T-helper 2 cell treated with Interferon-gamma antibody and Interleukin-4, amounts not matched to agents 5 μg/mL and 100 μg/mL, for 36 hours (primary cell): ENCODE measurements at regions not wholly inside any gene's neighbourhood (a gene's known extent, or its start where the extent isn't known, plus 50 kb on each side); places are given as distances from the start of the nearest gene placed in this dataset.
"Not testable (repeated sequence)": the region's sequence is repeated elsewhere in the genome, so short reads cannot be mapped to it uniquely, and the experiment has no call there.

Experiments used
- DNase-seq: peaks from one replicate; pipeline ENCODE4 v3.0.0; 2021; ENCODE audit warnings: low spot score
- H3K27ac Mint-ChIP-seq: one replicate; pipeline ENCODE4 v1.8.0; 2021; ENCODE audit warnings: mild to moderate bottlenecking, mixed read lengths
- H3K27me3 Mint-ChIP-seq: one replicate; pipeline ENCODE4 v1.8.0; 2021; ENCODE audit warnings: low read depth, mixed read lengths
- H3K36me3 Mint-ChIP-seq: one replicate; pipeline ENCODE4 v1.8.0; 2021; ENCODE audit warnings: low read depth, mixed read lengths
- H3K4me1 Mint-ChIP-seq: one replicate; pipeline ENCODE4 v1.8.0; 2021; ENCODE audit warnings: low read depth, mixed read lengths
- H3K4me3 Mint-ChIP-seq: one replicate; pipeline ENCODE4 v1.8.0; 2022; ENCODE audit warnings: mild to moderate bottlenecking, moderate library complexity, mixed read lengths
- H3K9me3 Mint-ChIP-seq: one replicate; pipeline ENCODE4 v1.8.0; 2021; ENCODE audit warnings: mixed read lengths

DNA sequence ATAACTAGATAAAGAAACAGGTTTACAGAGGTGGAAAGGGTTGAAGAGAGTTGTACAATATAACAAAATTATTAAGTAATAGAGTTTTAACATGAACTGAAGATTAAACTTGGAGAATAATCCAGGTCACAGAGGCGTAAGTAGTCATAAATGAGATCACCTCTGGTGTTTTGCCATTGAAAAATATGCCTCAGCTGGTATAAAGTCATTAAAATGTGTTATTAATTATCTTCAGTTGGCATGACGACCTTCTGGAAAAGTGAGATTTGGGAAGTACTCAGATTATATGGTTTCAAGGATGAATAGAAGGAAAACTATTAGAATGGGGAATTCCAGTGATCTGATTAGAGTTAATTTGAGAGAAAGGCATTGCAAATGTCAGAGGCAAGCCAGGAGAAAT lies 237.5 kb upstream of the ANXA10 start:
- no peaks in the 10 kb centered on the region for H3K27me3 Mint-ChIP-seq
- H3K4me1 Mint-ChIP-seq = no peaks in the 10 kb centered on the region
- no peak overlapping the region for H3K4me3 Mint-ChIP-seq
- no peaks in the 10 kb centered on the region for H3K9me3 Mint-ChIP-seq
- no peaks in the 10 kb centered on the region for H3K36me3 Mint-ChIP-seq
- no peak for DNase-seq
- H3K27ac Mint-ChIP-seq = no peak overlapping the region

DNA sequence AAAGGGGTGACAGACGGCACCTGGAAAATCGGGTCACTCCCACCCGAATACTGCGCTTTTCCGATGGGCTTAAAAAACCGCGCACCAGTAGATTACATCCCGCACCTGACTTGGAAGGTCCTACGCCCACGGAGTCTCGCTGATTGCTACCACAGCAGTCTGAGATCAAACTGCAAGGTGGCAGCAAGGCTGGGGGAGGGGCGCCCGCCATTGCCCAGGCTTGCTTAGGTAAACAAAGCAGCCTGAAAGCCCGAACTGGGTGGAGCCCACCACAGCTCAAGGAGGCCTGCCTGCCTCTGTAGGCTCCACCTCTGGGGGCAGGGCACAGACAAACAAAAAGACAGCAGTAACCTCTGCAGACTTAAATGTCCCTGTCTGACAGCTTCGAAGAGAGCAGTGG lies 234.2 kb upstream of the ANXA10 start:
- not testable (repeated sequence) for H3K9me3 Mint-ChIP-seq, DNase-seq, H3K27ac Mint-ChIP-seq, H3K36me3 Mint-ChIP-seq, H3K27me3 Mint-ChIP-seq, H3K4me1 Mint-ChIP-seq, H3K4me3 Mint-ChIP-seq

- Mint-ChIP-seq H3K9me3 (no peaks in the 10 kb centered on the region), H3K4me3 (no peak overlapping the region), H3K4me1 (no peaks in the 10 kb centered on the region), H3K36me3 (no peaks in the 10 kb centered on the region), H3K27me3 (no peaks in the 10 kb centered on the region), H3K27ac (no peak overlapping the region)
- no peak for DNase-seq
Measured at GRCh38 chr4:167867191-167867590, 225.1 kb upstream of the ANXA10 start.

DNA sequence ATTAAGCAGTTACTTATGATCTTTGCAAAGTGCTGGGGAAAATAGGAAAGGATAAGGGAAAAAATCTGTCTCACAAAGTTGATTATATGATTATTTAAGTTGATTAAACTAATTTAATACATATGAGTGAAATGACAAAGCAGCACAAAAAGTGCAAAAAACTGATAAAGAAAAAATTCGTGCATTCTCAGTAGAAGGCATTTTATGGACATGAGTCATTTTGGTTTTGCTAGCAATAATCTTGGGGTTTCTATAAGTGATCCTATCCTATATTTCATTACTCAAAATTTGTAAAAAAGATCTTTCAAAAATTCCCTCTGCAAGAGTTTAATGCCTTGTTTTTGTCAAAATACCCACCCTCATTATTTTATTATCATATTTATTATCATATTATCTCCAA lies 224.2 kb upstream of the ANXA10 start:
- Mint-ChIP-seq H3K27ac (no peak overlapping the region), H3K9me3 (no peaks in the 10 kb centered on the region), H3K4me1 (no peaks in the 10 kb centered on the region), H3K4me3 (no peak overlapping the region), H3K36me3 (no peaks in the 10 kb centered on the region), H3K27me3 (no peaks in the 10 kb centered on the region)
- DNase-seq = no peak

GRCh38 chr4:167873496-167873895 lies 218.8 kb upstream of the ANXA10 start:
- H3K4me3 Mint-ChIP-seq = no peak overlapping the region
- H3K27me3 Mint-ChIP-seq = no peaks in the 10 kb centered on the region
- no peak overlapping the region for H3K27ac Mint-ChIP-seq
- no peaks in the 10 kb centered on the region for H3K4me1 Mint-ChIP-seq
- no peaks in the 10 kb centered on the region for H3K9me3 Mint-ChIP-seq
- H3K36me3 Mint-ChIP-seq = no peaks in the 10 kb centered on the region
- DNase-seq = no peak

DNA sequence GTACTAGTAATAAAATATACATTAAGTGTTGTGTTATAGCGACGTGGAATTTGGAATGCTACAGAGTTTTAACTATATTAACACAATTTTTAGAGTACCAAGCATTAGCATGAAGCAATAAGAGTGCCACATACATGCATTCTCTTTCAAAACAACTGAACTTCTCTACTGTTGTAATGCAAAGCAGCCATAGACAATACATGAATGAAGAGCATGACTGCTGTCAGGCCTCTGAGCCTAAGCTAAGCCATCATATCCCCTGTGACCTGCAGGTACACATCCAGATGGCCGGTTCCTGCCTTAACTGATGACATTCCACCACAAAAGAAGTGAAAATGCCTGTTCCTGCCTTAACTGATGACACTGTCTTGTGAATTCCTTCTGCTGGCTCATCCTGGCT lies 216.2 kb upstream of the ANXA10 start:
- not testable (repeated sequence) for H3K36me3 Mint-ChIP-seq, H3K27ac Mint-ChIP-seq, H3K27me3 Mint-ChIP-seq, H3K4me3 Mint-ChIP-seq, DNase-seq, H3K4me1 Mint-ChIP-seq, H3K9me3 Mint-ChIP-seq

- H3K27ac Mint-ChIP-seq, H3K4me3 Mint-ChIP-seq, H3K36me3 Mint-ChIP-seq, H3K4me1 Mint-ChIP-seq, H3K9me3 Mint-ChIP-seq, DNase-seq, H3K27me3 Mint-ChIP-seq: not testable (repeated sequence)
Measured at GRCh38 chr4:167877826-167878225, 214.5 kb upstream of the ANXA10 start.

GRCh38 chr4:167883266-167883665 lies 209.1 kb upstream of the ANXA10 start:
- H3K27me3 Mint-ChIP-seq = no peaks in the 10 kb centered on the region
- H3K9me3 Mint-ChIP-seq = peaks cover 4% of the 10 kb centered on the region
- no peaks in the 10 kb centered on the region for H3K36me3 Mint-ChIP-seq
- H3K4me1 Mint-ChIP-seq = no peaks in the 10 kb centered on the region
- H3K4me3 Mint-ChIP-seq = no peak overlapping the region
- no peak overlapping the region for H3K27ac Mint-ChIP-seq
- no peak for DNase-seq

DNA sequence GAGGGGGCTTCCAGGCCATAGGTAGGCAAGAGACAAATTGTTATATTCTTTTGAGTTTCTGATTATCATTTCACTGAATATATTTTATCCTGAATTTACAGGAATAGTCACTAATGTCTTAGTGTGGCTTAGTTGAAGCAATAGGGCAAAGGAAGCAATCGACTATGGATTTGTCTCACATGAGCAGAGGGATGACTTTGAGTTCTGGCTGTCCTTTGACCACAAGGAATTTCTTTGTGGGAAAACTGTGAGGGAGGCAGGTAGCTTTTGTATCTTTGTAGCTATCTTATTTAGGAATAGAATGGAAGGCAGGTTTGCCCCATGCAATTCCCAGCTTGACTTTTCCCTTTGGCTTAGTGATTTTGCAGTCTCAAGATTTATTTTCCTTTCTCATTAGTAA lies 207.3 kb upstream of the ANXA10 start:
- Mint-ChIP-seq H3K36me3 (no peaks in the 10 kb centered on the region), H3K27me3 (no peaks in the 10 kb centered on the region), H3K27ac (no peak overlapping the region), H3K4me1 (no peaks in the 10 kb centered on the region), H3K4me3 (no peak overlapping the region), H3K9me3 (peaks cover 4% of the 10 kb centered on the region)
- no peak for DNase-seq

- no peaks in the 10 kb centered on the region for H3K36me3 Mint-ChIP-seq
- H3K27me3 Mint-ChIP-seq = no peaks in the 10 kb centered on the region
- no peak overlapping the region for H3K27ac Mint-ChIP-seq
- no peak for DNase-seq
- H3K4me3 Mint-ChIP-seq = no peak overlapping the region
- H3K4me1 Mint-ChIP-seq = no peaks in the 10 kb centered on the region
- H3K9me3 Mint-ChIP-seq = peaks cover 4% of the 10 kb centered on the region
Measured at GRCh38 chr4:167885872-167886271, 206.5 kb upstream of the ANXA10 start.

GRCh38 chr4:167887726-167888125 lies 204.6 kb upstream of the ANXA10 start:
- Mint-ChIP-seq H3K27me3 (no peaks in the 10 kb centered on the region), H3K36me3 (no peaks in the 10 kb centered on the region), H3K27ac (no peak overlapping the region), H3K9me3 (peaks cover 4% of the 10 kb centered on the region), H3K4me3 (no peak overlapping the region), H3K4me1 (no peaks in the 10 kb centered on the region)
- DNase-seq = no peak

DNA sequence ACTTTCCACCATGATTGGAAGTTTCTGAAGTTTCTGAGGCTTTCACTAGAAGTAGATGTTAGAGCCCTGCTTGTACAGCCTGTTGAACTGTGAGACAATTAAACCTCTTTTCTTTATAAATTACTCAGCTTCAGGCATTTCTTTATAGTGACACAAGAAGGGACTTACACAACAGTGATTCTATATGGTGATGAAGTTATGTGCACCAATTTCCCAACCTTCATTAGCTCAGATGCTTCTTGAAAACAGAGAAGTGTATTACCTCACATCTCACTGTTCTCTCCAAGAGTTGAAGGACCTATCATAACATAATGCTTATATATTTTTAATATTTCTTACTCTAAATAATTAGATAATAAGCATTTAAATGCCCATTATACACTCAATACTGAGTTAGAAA lies 202.1 kb upstream of the ANXA10 start:
- Mint-ChIP-seq H3K27me3 (no peaks in the 10 kb centered on the region), H3K4me1 (no peaks in the 10 kb centered on the region)

GRCh38 chr4:167893531-167893930 lies 198.8 kb upstream of the ANXA10 start:
- no peaks in the 10 kb centered on the region for H3K27me3 Mint-ChIP-seq
- no peak for DNase-seq
- H3K9me3 Mint-ChIP-seq = no peaks in the 10 kb centered on the region
- no peaks in the 10 kb centered on the region for H3K36me3 Mint-ChIP-seq
- H3K4me1 Mint-ChIP-seq = no peaks in the 10 kb centered on the region
- H3K27ac Mint-ChIP-seq = no peak overlapping the region
- H3K4me3 Mint-ChIP-seq = no peak overlapping the region

More for the DNA sequence above, 202.1 kb upstream of the ANXA10 start:
- no peak for DNase-seq
- Mint-ChIP-seq H3K27ac (no peak overlapping the region), H3K9me3 (peaks cover 4% of the 10 kb centered on the region), H3K4me3 (no peak overlapping the region), H3K36me3 (no peaks in the 10 kb centered on the region)

- not testable (repeated sequence) for H3K27me3 Mint-ChIP-seq, H3K4me3 Mint-ChIP-seq, H3K36me3 Mint-ChIP-seq, H3K27ac Mint-ChIP-seq, H3K9me3 Mint-ChIP-seq, DNase-seq, H3K4me1 Mint-ChIP-seq
Measured at GRCh38 chr4:167896260-167896659, 196.1 kb upstream of the ANXA10 start.

DNA sequence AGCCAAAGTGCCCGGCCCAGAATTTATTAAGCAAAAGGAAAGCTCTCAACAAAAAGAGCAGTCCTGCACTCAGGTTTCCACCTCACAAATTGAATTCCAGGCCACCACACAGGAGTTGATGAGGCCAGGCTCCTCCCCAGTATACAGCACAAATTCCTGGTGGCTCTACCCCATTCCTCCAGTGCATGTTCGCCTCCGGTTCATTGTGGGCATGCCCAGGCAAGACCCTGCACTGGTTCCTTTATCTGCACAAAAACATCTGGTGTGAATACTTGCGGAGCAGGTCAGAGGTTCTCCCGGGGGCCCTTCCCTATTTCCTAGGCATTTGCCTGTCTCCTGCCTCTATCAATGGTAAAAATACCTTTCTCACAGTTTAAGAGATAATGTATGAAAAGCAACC lies 195.2 kb upstream of the ANXA10 start:
- Mint-ChIP-seq H3K4me1 (no peaks in the 10 kb centered on the region), H3K9me3 (no peaks in the 10 kb centered on the region), H3K27ac (no peak overlapping the region), H3K4me3 (no peak overlapping the region), H3K36me3 (no peaks in the 10 kb centered on the region), H3K27me3 (no peaks in the 10 kb centered on the region)
- DNase-seq = no peak
